Right lobe of liver (tissue), 4 donors: ENCODE measurements at regions not wholly inside any gene's neighbourhood (a gene's known extent, or its start where the extent isn't known, plus 50 kb on each side); places are given as distances from the start of the nearest gene placed in this dataset.

Source experiments
- CTCF ChIP-seq, 4 donors: fragments of 200-600 bp in 3 of 4; fragments of 450-650 bp in 1 of 4; IDR thresholded peaks; one replicate each; pipeline versions ENCODE4 v1.5.1 to v1.8.0; 2016 to 2022; ENCODE audit warnings: antibody characterized with exemption in 4 of 4, mild to moderate bottlenecking in 2 of 4
- POLR2A ChIP-seq: fragments of 450-650 bp; IDR thresholded peaks from one replicate; pipeline ENCODE4 v1.6.1; 2017; ENCODE audit warnings: antibody characterized with exemption, mild to moderate bottlenecking
- donor health status: DM: no; HTN: no; CAD: no.
- donor health status: DM: no; HTN: no; CAD: no.
- donor health status: DM: no; HTN: yes; CAD: no.

GRCh38 chr21:38177919-38178652, 78.7 kb upstream of the KCNJ15 start:
- TF ChIP-seq POLR2A (no peak), CTCF (IDR thresholded peaks at IDR 0.05) (no peak)
